ENCODE measurements at regions not wholly inside any gene's neighbourhood (a gene's known extent, or its start where the extent isn't known, plus 50 kb on each side); places are given as distances from the start of the nearest gene placed in this dataset.

GRCh38 chr12:77328326-77328725, 263.0 kb upstream of the E2F7 start:
- peaks cover 5% of the 10 kb centered on the region for H3K4me1 Mint-ChIP-seq (ENCODE audit: low read depth)
- intact Hi-C loops (cut with DNase I, micrococcal nuclease): no loop called here
- no peaks in the 10 kb centered on the region for H3K9me3 Mint-ChIP-seq
- Histone ChIP-seq H3K27me3 (ENCODE audit: control insufficient read depth in 1 of 2, insufficient read depth in 2 of 2, low read length in 2 of 2) (peaks cover 11 to 43% of the 10 kb centered on the region in 2 experiments), H3K27ac (ENCODE audit: low read depth in 1 of 2, low read length in 2 of 2) (no peak overlapping the region), H3K4me1 (ENCODE audit: insufficient read depth, low read length) (peaks cover 4% of the 10 kb centered on the region), H3K36me3 (ENCODE audit: insufficient read depth, low read length) (no peaks in the 10 kb centered on the region), H3K4me3 (ENCODE audit: low read length) (no peak overlapping the region), H3K9me3 (ENCODE audit: control insufficient read depth in 1 of 2, insufficient read depth in 1 of 2, low read length in 2 of 2) (peaks cover 0 to 10% of the 10 kb centered on the region in 2 experiments)
- no peak overlapping the region for H3K27ac Mint-ChIP-seq
- ChIA-PET CTCF (no interaction called here), POLR2A (no interaction called here)
- TF ChIP-seq CTCF (IDR thresholded peaks at IDR 0.05): no peak
- DNase-seq (no peak), ATAC-seq (ENCODE audit: poor library complexity) (no peak)
- peaks cover 56% of the 10 kb centered on the region for H3K27me3 Mint-ChIP-seq
- no peaks in the 10 kb centered on the region for H3K36me3 Mint-ChIP-seq (ENCODE audit: low read depth)
- H3K4me3 Mint-ChIP-seq: no peak overlapping the region

DNA sequence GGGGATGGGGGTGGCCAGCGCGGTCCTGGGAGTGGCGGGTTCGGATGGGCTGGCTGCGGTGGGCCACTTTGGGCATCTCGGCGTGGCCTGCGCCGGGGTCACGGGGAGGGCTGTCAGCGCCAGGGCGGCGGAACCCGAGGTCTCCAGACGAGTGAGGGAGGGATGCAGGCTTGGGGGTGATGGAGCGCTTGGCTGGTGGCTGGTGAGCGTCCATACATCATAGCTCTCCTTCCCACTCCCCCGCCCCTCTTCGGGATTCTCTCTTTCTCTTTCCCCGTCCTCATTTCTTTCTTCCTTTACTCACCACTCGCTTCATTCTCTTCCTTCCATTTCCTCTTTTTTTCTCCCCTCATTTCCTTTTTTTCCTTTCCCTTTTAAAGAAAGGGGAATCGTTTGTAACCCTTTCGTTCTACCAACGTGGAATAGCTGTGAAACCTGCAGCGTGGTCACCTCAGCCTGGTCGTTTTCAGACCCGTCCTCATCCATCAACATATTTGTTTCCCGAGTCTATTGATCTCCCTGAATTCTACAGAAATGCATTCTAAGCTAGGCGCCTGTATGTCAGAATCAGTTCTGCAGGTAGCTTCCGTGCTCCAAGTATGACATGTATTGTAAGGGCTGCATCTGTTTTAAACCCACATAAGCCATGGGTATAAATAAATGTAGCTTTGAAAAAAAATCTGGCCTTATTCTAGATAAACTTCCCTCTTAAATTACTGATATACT, 260.3 kb upstream of the E2F7 start:
- intact Hi-C loops (cut with DNase I, micrococcal nuclease): no loop called here
- CTCF ChIA-PET: no interaction called here
- no peak overlapping the region for H3K4me3 Mint-ChIP-seq

DNA sequence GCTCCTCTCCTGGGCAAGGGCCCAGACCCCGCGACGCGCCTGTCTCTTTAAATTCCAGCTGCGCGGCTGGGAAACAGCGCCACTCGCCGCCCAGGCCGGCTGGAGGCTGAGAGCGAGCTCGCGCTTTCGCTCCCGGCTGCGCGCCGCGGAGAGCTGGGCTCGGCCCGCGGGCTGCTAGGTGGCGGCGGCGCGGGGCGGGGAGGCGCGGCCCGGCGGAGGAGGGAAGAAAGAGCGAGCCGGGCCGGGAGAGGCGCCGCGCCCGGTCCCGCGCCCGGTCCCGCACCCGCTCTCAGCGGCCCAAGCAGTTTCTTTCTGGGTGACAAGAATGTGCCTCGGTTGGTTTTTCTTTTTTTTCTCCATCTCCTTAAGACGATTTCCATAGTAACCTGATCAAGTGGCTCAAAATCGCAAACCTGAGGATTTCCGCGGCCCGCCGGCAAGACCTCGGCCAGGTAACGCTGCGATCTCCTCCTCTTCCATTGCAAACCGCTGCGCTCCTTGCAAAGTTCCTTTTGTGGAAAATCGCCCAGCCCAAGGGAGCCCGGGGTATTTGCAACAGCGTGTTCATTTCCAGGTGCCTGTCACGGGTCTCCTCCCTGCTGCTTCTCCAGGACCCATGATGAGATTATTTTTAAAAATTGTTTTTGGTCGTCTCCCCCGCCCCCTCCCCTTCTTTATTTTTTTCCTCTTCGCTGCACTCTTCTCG, 259.5 kb upstream of the E2F7 start:
- intact Hi-C loops (cut with DNase I, micrococcal nuclease): no loop called here
- Mint-ChIP-seq H3K27me3 (peaks cover 73% of the 10 kb centered on the region), H3K4me1 (ENCODE audit: low read depth) (peaks cover 5% of the 10 kb centered on the region), H3K36me3 (ENCODE audit: low read depth) (no peaks in the 10 kb centered on the region), H3K27ac (no peak overlapping the region), H3K9me3 (no peaks in the 10 kb centered on the region), H3K4me3 (no peak overlapping the region)
- TF ChIP-seq CTCF (IDR thresholded peaks at IDR 0.05): no peak
- CTCF ChIA-PET: no interaction called here
- Histone ChIP-seq H3K4me3 (ENCODE audit: low read length) (no peak overlapping the region), H3K4me1 (ENCODE audit: insufficient read depth, low read length) (peaks cover 4% of the 10 kb centered on the region), H3K36me3 (ENCODE audit: insufficient read depth, low read length) (no peaks in the 10 kb centered on the region), H3K27me3 (ENCODE audit: control insufficient read depth in 1 of 2, insufficient read depth in 2 of 2, low read length in 2 of 2) (peaks cover 14 to 54% of the 10 kb centered on the region in 2 experiments), H3K27ac (ENCODE audit: low read depth in 1 of 2, low read length in 2 of 2) (no peak overlapping the region), H3K9me3 (ENCODE audit: control insufficient read depth in 1 of 2, insufficient read depth in 1 of 2, low read length in 2 of 2) (peaks cover 0 to 13% of the 10 kb centered on the region in 2 experiments)
- no peak for ATAC-seq (ENCODE audit: poor library complexity)
- POLR2A ChIA-PET: no interaction called here
- peak in 1 of 14 experiments; percentile 8 for DNase-seq

More for the DNA sequence above, 260.3 kb upstream of the E2F7 start:
- Histone ChIP-seq H3K9me3 (ENCODE audit: control insufficient read depth in 1 of 2, insufficient read depth in 1 of 2, low read length in 2 of 2) (peaks cover 0 to 10% of the 10 kb centered on the region in 2 experiments), H3K4me3 (ENCODE audit: low read length) (no peak overlapping the region), H3K36me3 (ENCODE audit: insufficient read depth, low read length) (no peaks in the 10 kb centered on the region), H3K27me3 (ENCODE audit: control insufficient read depth in 1 of 2, insufficient read depth in 2 of 2, low read length in 2 of 2) (peaks cover 14 to 54% of the 10 kb centered on the region in 2 experiments), H3K4me1 (ENCODE audit: insufficient read depth, low read length) (peaks cover 4% of the 10 kb centered on the region), H3K27ac (ENCODE audit: low read depth in 1 of 2, low read length in 2 of 2) (no peak overlapping the region)
- H3K27me3 Mint-ChIP-seq: peaks cover 73% of the 10 kb centered on the region
- DNase-seq: no peak
- no peaks in the 10 kb centered on the region for H3K9me3 Mint-ChIP-seq
- no peak for TF ChIP-seq CTCF (IDR thresholded peaks at IDR 0.05)
- H3K36me3 Mint-ChIP-seq (ENCODE audit: low read depth): no peaks in the 10 kb centered on the region
- H3K4me1 Mint-ChIP-seq (ENCODE audit: low read depth): peaks cover 5% of the 10 kb centered on the region
- POLR2A ChIA-PET: interaction anchor here (0.7 kb wide), 1 partner anchor 320 kb away, joined by 3 read pairs; no protein-coding TSS in a partner anchor
- ATAC-seq (ENCODE audit: poor library complexity): no peak
- H3K27ac Mint-ChIP-seq: no peak overlapping the region

All from CD4-positive, alpha-beta T cell (primary cell).